GM12874 (cell line): ENCODE measurements at regions not wholly inside any gene's neighbourhood (a gene's known extent, or its start where the extent isn't known, plus 50 kb on each side); places are given as distances from the start of the nearest gene placed in this dataset.

ENCODE experiments used
- TF ChIP-seq, protein P1 (sequence below): IDR thresholded peaks from 2 replicates; pipeline ENCODE4 v1.5.1; 2011; ENCODE audit warnings: low read depth, mild to moderate bottlenecking, control low read depth, low read length, moderate library complexity; ENCODE audit not compliant: insufficient read depth

DNA sequence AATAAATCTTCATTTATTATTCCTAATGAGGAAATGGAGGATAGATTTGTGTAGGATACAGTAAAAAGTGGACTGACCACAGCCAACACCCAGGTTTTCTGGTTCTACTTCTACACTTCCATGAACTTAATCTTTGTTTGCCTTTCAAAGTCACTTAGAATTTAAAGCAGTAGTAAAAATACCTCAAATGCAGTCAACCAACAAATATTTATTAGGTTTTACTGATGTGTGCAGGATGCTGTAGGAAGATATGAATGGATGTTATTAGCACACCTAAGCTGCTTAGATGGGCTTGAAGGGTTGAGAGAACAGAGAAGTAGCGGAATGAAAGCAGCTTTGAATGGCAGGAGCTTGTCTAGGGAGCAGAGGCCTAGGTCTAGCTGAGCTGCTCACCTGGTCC lies 201.1 kb downstream of the PALM2AKAP2 start:
- TF ChIP-seq, protein P1, sequence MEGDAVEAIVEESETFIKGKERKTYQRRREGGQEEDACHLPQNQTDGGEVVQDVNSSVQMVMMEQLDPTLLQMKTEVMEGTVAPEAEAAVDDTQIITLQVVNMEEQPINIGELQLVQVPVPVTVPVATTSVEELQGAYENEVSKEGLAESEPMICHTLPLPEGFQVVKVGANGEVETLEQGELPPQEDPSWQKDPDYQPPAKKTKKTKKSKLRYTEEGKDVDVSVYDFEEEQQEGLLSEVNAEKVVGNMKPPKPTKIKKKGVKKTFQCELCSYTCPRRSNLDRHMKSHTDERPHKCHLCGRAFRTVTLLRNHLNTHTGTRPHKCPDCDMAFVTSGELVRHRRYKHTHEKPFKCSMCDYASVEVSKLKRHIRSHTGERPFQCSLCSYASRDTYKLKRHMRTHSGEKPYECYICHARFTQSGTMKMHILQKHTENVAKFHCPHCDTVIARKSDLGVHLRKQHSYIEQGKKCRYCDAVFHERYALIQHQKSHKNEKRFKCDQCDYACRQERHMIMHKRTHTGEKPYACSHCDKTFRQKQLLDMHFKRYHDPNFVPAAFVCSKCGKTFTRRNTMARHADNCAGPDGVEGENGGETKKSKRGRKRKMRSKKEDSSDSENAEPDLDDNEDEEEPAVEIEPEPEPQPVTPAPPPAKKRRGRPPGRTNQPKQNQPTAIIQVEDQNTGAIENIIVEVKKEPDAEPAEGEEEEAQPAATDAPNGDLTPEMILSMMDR, result no peak

DNA sequence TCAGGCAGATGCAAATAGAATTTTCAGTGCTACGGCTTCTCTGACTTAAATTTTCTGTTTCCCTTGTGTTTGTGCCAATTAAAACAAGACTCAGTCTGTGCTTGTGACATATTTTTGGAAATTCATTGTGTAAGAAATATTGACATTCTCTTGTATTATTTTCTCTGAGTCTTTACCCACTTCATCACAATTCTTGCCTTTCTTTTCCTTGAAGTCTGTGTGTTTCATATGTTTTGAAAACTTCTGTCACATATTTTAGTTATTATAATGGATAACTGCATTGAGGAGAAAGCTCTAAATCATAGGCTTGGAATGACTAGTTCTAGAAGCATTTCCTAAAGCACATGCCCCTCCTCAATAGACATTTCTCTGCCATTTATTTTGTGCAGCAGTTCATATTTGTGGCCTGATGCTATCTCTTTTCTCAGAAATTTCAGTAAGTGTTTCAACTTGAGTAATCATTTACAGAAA lies 206.6 kb downstream of the PALM2AKAP2 start:
- TF ChIP-seq, protein P1, result no peak

DNA sequence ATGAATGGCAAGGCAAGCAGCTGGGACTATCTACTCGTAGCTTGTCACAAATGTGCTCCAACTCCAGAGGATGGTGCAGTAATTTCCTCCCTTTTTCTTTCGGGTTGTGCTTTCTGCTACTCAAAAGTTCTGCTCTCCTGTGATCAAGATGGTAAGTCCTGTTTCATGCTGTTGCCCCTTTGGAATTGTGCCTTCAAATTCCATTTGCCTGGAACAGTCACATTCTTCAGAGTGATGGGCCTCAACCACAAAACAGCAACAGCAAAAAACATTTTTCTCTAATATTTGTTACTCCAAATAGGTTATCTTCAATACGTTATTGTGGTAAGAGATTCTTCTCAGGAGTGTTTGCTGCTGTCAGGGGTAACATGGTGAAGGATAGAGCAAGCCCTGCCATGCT lies 209.3 kb downstream of the PALM2AKAP2 start:
- TF ChIP-seq, protein P1, result no peak

DNA sequence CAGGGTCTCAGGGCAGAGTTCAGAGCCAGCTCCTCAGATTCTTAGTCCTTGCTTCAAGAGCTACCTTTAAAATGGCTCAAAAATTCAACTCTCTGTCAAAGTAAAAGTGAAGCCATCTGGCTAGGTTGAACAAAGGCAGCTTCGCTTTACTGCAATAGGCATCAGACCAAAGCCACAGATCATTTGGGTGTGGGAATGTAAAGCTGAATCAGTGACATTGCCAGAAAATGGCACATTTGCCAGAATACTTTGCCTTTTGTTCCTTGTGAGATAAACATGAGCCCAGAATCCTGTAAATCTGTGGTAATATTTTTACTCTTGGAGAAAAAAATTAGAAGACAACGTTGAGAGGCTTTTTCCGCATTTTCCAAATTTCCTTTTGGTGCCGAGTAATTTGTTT lies 210.5 kb downstream of the PALM2AKAP2 start:
- TF ChIP-seq, protein P1, result no peak

DNA sequence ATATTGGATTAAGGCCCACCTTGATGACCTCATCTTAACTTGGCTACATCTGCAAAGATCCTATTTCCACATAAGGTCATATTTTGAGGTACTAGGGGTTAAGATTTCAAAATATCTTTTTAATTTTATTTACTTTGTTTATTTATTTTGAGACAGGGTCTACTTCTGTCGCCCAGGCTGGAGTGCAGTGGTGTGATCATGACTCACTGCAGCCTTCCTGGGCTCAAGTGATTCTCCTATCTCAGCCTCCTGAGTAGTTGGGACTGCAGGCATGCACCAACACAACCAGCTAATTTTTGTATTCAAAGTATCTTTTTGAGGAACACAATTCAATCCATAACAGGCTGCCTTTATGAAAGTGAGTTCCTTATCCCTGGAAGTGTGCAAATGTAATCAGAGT lies 212.3 kb downstream of the PALM2AKAP2 start:
- TF ChIP-seq, protein P1, result no peak

DNA sequence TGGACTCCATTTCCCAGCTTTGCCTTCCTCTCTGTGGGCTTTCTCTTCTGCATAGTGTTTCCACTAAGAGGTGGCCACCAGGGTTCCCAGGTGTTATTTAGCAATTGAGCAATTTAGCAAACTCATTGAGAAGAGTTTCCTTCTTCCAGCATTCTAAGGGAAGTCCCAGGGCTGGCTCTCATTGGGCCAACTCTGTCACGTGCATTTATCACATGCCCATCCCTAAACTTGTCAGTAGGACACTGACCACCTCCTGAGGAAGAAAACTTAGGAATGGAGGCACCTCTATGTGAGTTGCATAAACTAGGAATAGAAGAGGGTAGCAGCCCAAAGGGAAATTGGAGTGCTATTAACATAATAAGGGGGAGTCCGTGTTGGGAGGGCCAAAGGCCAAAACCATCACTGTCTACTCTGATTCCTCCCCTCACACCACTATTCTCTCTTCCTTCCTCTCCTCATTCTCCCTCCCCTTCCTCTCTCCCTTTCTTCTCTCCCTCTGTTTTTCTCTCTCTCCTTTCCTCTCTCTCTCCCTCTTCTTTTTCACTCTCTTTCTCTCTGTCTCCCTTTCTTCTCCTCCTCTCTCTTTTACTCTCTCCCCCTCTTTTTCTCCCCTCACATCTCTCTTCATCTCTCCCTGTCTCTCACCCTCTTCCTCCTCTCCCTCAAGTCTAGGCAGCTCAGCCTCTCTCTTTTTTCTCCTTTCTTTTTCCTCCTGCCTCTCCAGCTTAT lies 213.4 kb downstream of the PALM2AKAP2 start:
- TF ChIP-seq, protein P1, result no peak

DNA sequence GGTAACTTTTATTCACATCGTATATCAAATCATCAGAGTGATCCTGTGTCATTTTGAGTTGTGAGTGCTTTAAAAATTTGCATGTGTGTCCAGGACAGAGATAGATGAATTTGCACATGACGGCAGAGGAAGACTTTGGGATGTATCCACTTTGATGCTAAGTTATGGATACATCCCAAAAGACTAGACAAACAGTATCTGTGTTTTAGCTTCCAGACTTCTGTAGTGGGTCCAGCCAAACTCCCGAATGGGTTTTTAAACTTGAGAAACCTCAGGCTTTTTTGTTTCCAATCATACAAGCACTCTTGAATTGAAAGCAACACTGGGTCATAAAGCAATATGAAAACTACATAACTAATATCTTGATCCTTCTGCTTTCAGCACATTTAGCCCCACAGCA lies 213.8 kb downstream of the C9orf152 start:
- TF ChIP-seq, protein P1, result no peak
